Neural progenitor cell (in vitro differentiated cells): ENCODE measurements at regions not wholly inside any gene's neighbourhood (a gene's known extent, or its start where the extent isn't known, plus 50 kb on each side); places are given as distances from the start of the nearest gene placed in this dataset.
"Not testable (repeated sequence)": the region's sequence is repeated elsewhere in the genome, so short reads cannot be mapped to it uniquely, and the experiment has no call there.

Source experiments
- DNase-seq: peaks from one replicate; pipeline ENCODE4 v3.0.0-alpha.2; 2016; ENCODE audit warnings: low spot score
- H2AFZ ChIP-seq: fragments of 200-600 bp; sonication (generic); replicated peaks from 2 replicates; pipeline ENCODE4 v1.6.1; 2016; ENCODE audit warnings: antibody characterized with exemption
- H3F3A ChIP-seq: fragments of 200-600 bp; sonication (generic); 2 replicates; pipeline ENCODE4 v1.6.1; 2016; ENCODE audit warnings: antibody characterized with exemption, low read depth
- H3K27ac ChIP-seq: fragments of 200-600 bp; sonication (generic); 2 replicates; pipeline ENCODE4 v1.5.1; 2016; ENCODE audit warnings: mild to moderate bottlenecking
- H3K27me3 ChIP-seq: fragments of 200-600 bp; sonication (generic); 2 replicates; pipeline ENCODE4 v1.6.1; 2016; ENCODE audit warnings: mild to moderate bottlenecking, moderate library complexity
- H3K36me3 ChIP-seq: fragments of 200-600 bp; sonication (generic); 2 replicates; pipeline ENCODE4 v1.5.1; 2016
- H3K4me1 ChIP-seq: fragments of 200-600 bp; sonication (generic); 2 replicates; pipeline ENCODE4 v1.6.1; 2016; ENCODE audit warnings: mixed run types
- H3K4me2 ChIP-seq: fragments of 200-600 bp; sonication (generic); 2 replicates; pipeline ENCODE4 v1.6.1; 2016
- H3K4me3 ChIP-seq: fragments of 200-600 bp; sonication (generic); 2 replicates; pipeline ENCODE4 v1.5.1; 2016
- H3K79me2 ChIP-seq: fragments of 200-600 bp; sonication (generic); 2 replicates; pipeline ENCODE4 v1.6.1; 2016; ENCODE audit warnings: low read depth
- H3K9ac ChIP-seq: fragments of 200-600 bp; sonication (generic); 2 replicates; pipeline ENCODE4 v1.6.1; 2016
- H3K9me3 ChIP-seq: fragments of 200-600 bp; sonication (generic); 2 replicates; pipeline ENCODE4 v1.5.1; 2016; ENCODE audit warnings: low read depth
- H4K20me1 ChIP-seq: fragments of 200-600 bp; sonication (generic); 2 replicates; pipeline ENCODE4 v1.6.1; 2016; ENCODE audit warnings: low read depth
- H3K27ac Mint-ChIP-seq: 3 replicates; pipeline ENCODE4 v1.8.0; 2021; ENCODE audit warnings: mixed read lengths
- H3K27me3 Mint-ChIP-seq: 2 replicates; pipeline ENCODE4 v1.8.0; 2022; ENCODE audit warnings: low read depth, mild to moderate bottlenecking, inconsistent platforms, moderate library complexity, mixed read lengths; ENCODE audit not compliant: insufficient read depth
- H3K36me3 Mint-ChIP-seq: 3 replicates; pipeline ENCODE4 v1.8.0; 2021; ENCODE audit warnings: mixed read lengths
- H3K4me1 Mint-ChIP-seq: 3 replicates; pipeline ENCODE4 v1.8.0; 2021; ENCODE audit warnings: mixed read lengths
- H3K4me3 Mint-ChIP-seq: 3 replicates; pipeline ENCODE4 v1.8.0; 2021; ENCODE audit warnings: mild to moderate bottlenecking, moderate library complexity, mixed read lengths
- H3K9me3 Mint-ChIP-seq: 3 replicates; pipeline ENCODE4 v1.8.0; 2020; ENCODE audit warnings: mixed read lengths
- EZH2 ChIP-seq: fragments of 200-600 bp; sonication (generic); IDR thresholded peaks from 2 replicates; pipeline ENCODE4 v1.6.1; 2017; ENCODE audit warnings: antibody characterized with exemption, mild to moderate bottlenecking, moderate library complexity
- EZH2phosphoT487 ChIP-seq: fragments of 200-600 bp; sonication (generic); IDR thresholded peaks from 2 replicates; pipeline ENCODE4 v1.6.1; 2017; ENCODE audit warnings: antibody characterized with exemption
- TF ChIP-seq, protein P1 (sequence below): fragments of 200-600 bp; sonication (generic); IDR thresholded peaks from 2 replicates; pipeline ENCODE4 v1.5.1; 2017; ENCODE audit warnings: antibody characterized with exemption, mild to moderate bottlenecking

DNA sequence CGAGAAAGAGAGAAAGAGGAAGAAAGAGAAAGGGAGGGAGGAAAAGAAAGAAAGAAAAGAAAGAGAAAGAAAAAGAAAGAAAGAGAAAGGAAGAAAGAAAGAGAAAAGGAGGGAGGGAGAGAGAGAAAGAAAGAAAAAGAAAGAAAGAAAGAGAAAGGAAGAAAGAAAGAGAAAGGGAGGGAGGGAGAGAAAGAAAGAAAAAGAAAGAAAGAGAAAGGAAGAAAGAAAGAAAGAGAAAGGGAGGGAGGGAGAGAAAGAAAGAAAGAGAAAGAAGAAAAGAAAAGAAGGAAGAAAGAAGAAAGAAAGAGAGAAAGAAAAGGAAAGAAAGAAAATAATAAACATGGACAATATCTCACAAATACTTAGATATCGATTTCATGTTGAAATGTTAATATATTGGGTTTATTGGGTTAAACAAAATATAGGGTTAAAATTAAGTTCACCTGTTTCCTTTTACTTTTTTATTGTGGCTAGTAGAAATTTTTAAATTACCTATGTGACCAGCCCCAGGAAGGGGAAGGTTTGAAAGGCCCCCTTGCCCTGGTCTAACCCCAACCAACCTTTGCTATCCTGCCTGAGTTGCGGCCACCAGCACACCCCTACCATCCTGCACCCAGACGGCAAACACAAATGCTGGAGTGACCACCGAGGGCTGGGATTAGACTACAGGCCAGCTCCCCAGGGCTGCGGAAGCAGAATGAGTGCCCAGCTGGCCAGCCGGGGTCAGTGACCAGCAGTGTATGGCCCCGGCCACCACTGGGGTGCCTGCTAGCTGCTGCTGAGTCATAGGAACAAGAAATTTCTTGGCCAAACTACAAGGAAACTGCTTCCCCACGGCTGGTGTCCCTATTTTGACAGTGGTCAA, 81.0 kb upstream of the FGF3 start:
- no peak overlapping the region for H3K9ac ChIP-seq
- no peak overlapping the region for H3K4me3 ChIP-seq
- no peaks in the 10 kb centered on the region for H3F3A ChIP-seq
- H3K4me1 Mint-ChIP-seq = peaks cover 9% of the 10 kb centered on the region
- no peaks in the 10 kb centered on the region for H3K27me3 ChIP-seq
- H3K4me2 ChIP-seq = no peak overlapping the region
- no peak overlapping the region for H2AFZ ChIP-seq
- peaks cover 8% of the 10 kb centered on the region for H3K27me3 Mint-ChIP-seq
- no peaks in the 10 kb centered on the region for H3K4me1 ChIP-seq
- DNase-seq = no peak
- TF ChIP-seq, protein P1, sequence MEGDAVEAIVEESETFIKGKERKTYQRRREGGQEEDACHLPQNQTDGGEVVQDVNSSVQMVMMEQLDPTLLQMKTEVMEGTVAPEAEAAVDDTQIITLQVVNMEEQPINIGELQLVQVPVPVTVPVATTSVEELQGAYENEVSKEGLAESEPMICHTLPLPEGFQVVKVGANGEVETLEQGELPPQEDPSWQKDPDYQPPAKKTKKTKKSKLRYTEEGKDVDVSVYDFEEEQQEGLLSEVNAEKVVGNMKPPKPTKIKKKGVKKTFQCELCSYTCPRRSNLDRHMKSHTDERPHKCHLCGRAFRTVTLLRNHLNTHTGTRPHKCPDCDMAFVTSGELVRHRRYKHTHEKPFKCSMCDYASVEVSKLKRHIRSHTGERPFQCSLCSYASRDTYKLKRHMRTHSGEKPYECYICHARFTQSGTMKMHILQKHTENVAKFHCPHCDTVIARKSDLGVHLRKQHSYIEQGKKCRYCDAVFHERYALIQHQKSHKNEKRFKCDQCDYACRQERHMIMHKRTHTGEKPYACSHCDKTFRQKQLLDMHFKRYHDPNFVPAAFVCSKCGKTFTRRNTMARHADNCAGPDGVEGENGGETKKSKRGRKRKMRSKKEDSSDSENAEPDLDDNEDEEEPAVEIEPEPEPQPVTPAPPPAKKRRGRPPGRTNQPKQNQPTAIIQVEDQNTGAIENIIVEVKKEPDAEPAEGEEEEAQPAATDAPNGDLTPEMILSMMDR = no peak
- TF ChIP-seq EZH2phosphoT487 = no peak
- TF ChIP-seq EZH2 = no peak
- H3K9me3 ChIP-seq = no peaks in the 10 kb centered on the region
- H4K20me1 ChIP-seq = no peaks in the 10 kb centered on the region
- no peak overlapping the region for H3K4me3 Mint-ChIP-seq
- no peaks in the 10 kb centered on the region for H3K79me2 ChIP-seq
- no peaks in the 10 kb centered on the region for H3K36me3 ChIP-seq
- H3K27ac Mint-ChIP-seq = no peak overlapping the region
- H3K36me3 Mint-ChIP-seq = no peaks in the 10 kb centered on the region
- H3K9me3 Mint-ChIP-seq = peaks cover 13% of the 10 kb centered on the region
- H3K27ac ChIP-seq = no peak overlapping the region

DNA sequence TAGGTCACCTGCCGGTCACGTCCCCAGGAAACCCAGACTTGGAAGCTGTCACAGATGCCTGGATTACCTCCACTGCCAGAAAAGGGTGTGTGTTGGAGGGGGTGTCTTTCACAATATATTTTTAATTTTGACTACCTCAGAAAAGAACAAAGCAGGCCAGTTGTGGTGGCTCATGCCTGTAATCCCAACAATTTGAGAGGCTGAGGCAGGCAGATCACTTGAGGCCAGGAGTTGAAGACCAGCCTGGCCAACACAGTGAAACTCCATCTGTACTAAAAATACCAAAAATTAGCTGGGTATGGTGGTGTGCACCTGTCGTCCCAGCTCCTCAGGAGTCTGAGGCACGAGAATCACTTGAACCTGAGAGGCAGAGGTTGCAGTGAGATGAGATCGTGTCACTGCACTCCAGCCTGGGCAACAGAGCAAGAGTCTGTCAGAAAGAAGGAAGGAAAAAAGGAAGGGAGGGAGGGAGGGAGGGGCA, 81.6 kb upstream of the FGF3 start:
- H3K27me3 Mint-ChIP-seq = not testable (repeated sequence)

DNA sequence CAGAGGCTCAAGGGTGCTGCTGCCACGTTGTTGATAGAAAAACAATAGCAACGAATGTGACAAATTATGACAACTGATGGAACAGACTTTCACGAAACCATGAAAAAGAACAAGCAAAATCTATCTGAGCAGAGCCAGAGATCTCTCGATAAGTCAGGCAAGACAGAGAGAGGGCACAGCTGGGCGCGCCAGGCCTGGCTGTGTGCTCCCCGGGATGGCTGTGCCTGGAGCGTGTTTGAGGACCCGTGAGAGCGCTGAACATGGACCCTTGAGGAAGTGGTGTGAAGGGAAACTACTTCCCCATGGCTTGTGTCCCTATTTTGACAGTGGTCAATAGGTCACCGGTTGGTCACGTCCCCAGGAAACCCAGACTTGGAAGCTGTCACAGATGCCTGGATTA, 83.1 kb upstream of the FGF3 start:
- Histone ChIP-seq H3K4me2 (no peak overlapping the region), H3K4me3 (no peak overlapping the region), H3K36me3 (no peaks in the 10 kb centered on the region), H3K4me1 (no peaks in the 10 kb centered on the region), H2AFZ (no peak overlapping the region), H3K79me2 (no peaks in the 10 kb centered on the region), H3K27me3 (no peaks in the 10 kb centered on the region), H4K20me1 (no peaks in the 10 kb centered on the region), H3F3A (no peaks in the 10 kb centered on the region), H3K9me3 (no peaks in the 10 kb centered on the region), H3K9ac (no peak overlapping the region), H3K27ac (no peak overlapping the region)
- Mint-ChIP-seq H3K4me3 (no peak overlapping the region), H3K4me1 (peaks cover 9% of the 10 kb centered on the region), H3K36me3 (no peaks in the 10 kb centered on the region), H3K27ac (no peak overlapping the region), H3K9me3 (peaks cover 9% of the 10 kb centered on the region), H3K27me3 (peaks cover 13% of the 10 kb centered on the region)
- TF ChIP-seq EZH2 = no peak
- no peak for TF ChIP-seq EZH2phosphoT487
- TF ChIP-seq, protein P1 = no peak
- DNase-seq = no peak

More for the DNA sequence above, 81.6 kb upstream of the FGF3 start:
- H3K27ac Mint-ChIP-seq, H3K9me3 ChIP-seq, H3K27me3 ChIP-seq, H3F3A ChIP-seq, H3K36me3 Mint-ChIP-seq, H3K4me3 ChIP-seq, H3K9ac ChIP-seq, H2AFZ ChIP-seq, H3K27ac ChIP-seq, H3K4me3 Mint-ChIP-seq, H3K36me3 ChIP-seq, H4K20me1 ChIP-seq, H3K4me1 Mint-ChIP-seq, H3K4me2 ChIP-seq, H3K79me2 ChIP-seq, DNase-seq, H3K4me1 ChIP-seq: not testable (repeated sequence)
- peaks cover 13% of the 10 kb centered on the region for H3K9me3 Mint-ChIP-seq

DNA sequence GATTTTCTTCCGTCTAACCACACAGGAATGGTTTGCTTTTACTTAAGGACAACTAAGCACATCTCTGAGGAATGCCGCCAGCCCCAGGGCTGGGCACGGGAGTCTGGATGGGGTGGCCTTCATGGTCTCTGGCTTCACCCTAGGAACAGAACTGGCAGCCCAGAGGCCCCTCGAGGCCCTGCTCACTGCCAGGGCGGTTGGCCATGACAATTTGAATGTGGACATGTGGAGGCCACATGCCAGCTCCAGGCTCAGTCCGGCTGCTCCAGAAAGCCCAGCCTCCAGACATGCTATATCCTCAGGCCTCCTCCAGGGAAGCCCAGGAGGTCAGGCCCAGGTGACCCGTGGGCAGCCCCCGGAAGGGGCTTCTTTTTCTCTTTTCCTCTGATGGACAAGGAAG, 84.0 kb upstream of the FGF3 start:
- Histone ChIP-seq H3K4me2 (no peak overlapping the region), H2AFZ (no peak overlapping the region), H3K79me2 (no peaks in the 10 kb centered on the region), H3K9ac (no peak overlapping the region), H3K27ac (no peak overlapping the region), H3K4me1 (no peaks in the 10 kb centered on the region), H3K36me3 (no peaks in the 10 kb centered on the region), H3K9me3 (no peaks in the 10 kb centered on the region), H3F3A (no peaks in the 10 kb centered on the region), H3K4me3 (no peak overlapping the region), H3K27me3 (no peaks in the 10 kb centered on the region), H4K20me1 (no peaks in the 10 kb centered on the region)
- no peak for DNase-seq
- Mint-ChIP-seq H3K4me1 (peaks cover 9% of the 10 kb centered on the region), H3K27me3 (peaks cover 16% of the 10 kb centered on the region), H3K4me3 (no peak overlapping the region), H3K27ac (no peak overlapping the region), H3K9me3 (peaks cover 4% of the 10 kb centered on the region), H3K36me3 (no peaks in the 10 kb centered on the region)
- TF ChIP-seq EZH2 (no peak), EZH2phosphoT487 (no peak)
- TF ChIP-seq, protein P1 = no peak
